ENCODE measurements at regions not wholly inside any gene's neighbourhood (a gene's known extent, or its start where the extent isn't known, plus 50 kb on each side); places are given as distances from the start of the nearest gene placed in this dataset.

- no peak for DNase-seq
- in situ Hi-C loops (cut with MboI; ENCODE audit: low pct_unique_long_range_greater_than_20kb, low sequenced_read_pairs), result no loop called here
Observed at GRCh38 chrX:98432413-98432812, 1548.7 kb downstream of the RPA4 start.

- in situ Hi-C loops (cut with MboI; ENCODE audit: low pct_unique_long_range_greater_than_20kb, low sequenced_read_pairs), result no loop called here
- DNase-seq, result no peak
Observed at GRCh38 chrX:98448524-98448923, 1564.8 kb downstream of the RPA4 start.

DNA sequence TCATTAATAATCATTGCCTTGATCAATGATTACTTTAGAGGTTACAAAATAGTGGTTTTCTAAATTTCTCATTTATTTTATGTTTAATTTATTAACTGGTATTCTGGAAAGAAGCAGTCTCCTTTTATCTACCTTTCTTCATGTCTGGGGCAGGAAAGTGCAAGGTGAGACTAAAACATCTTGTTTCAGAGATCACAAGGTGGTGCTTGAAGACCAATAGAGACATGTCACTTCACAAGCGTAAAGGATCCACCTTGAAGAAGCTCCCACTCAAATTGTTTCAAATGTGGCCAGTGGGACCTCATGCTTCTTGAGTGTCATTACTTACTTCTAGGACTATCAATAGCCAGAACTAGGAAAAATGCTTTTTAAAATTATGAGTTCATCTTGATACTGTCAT lies 1568.7 kb downstream of the RPA4 start:
- in situ Hi-C loops (cut with MboI; ENCODE audit: low pct_unique_long_range_greater_than_20kb, low sequenced_read_pairs), result no loop called here
- no peak for DNase-seq

- DNase-seq, result no peak
- in situ Hi-C loops (cut with MboI; ENCODE audit: low pct_unique_long_range_greater_than_20kb, low sequenced_read_pairs), result no loop called here
Observed at GRCh38 chrX:98459669-98460068, 1576.0 kb downstream of the RPA4 start.

DNA sequence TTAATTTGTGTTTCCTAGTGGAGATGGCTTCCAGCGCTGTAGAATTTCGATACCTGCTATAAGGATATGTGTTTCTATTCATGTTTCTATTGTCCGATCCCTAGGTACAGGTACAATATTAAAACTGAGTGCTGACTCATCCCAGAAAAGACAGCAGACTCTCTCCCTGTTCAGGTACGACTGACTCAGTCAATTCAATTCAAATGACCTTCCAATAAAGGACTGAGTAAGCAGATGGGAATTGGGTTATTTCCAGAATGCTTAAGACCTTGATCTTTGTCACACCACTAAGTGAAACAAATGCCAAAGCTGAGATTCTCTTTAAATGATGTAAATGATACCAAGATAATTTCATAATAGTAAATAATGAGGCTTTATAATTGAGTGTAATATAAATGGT lies 1596.9 kb downstream of the RPA4 start:
- no peak for DNase-seq
- in situ Hi-C loops (cut with MboI; ENCODE audit: low pct_unique_long_range_greater_than_20kb, low sequenced_read_pairs), result no loop called here

GRCh38 chrX:98481636-98482035 lies 1597.9 kb downstream of the RPA4 start:
- no peak for DNase-seq
- in situ Hi-C loops (cut with MboI; ENCODE audit: low pct_unique_long_range_greater_than_20kb, low sequenced_read_pairs), result no loop called here

DNA sequence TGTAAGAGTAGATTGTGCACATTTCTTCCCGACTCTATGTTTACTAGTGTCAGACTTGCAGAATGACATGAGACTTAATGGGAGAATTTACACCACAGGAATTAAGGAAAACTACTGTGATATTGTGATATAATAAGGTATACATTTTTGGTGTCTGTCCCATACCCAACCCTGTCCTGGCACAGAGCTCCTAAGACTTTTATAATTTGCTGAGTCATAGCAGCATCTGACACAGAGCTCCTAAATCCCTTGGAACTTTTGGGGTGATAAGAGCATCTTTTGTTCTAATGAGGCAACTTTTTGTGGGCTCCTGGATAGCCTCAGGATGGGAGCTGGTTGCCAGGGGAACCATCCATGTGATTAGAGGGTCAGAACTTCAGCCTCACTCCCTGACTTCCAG lies 1607.0 kb downstream of the RPA4 start:
- in situ Hi-C loops (cut with MboI; ENCODE audit: low pct_unique_long_range_greater_than_20kb, low sequenced_read_pairs), result no loop called here
- no peak for DNase-seq

DNA sequence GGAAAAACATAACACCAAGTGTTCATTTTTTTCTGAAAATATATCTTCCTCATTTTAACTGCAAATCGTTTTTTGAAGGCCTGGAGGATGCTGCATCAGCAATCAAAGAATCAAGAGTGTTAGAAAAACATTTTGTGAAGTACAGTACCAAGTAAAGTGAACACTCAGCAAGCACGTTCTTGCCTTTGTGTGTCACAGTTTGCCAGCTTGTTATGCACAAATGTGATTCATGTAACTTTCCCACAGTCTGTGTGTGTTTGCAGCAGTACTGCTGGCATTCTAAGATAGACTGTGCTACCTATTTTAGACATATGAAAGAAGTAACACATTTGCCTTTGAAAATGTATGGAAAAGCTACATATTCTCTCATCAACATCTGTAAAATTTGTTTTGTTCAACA lies 1617.7 kb downstream of the RPA4 start:
- in situ Hi-C loops (cut with MboI; ENCODE audit: low pct_unique_long_range_greater_than_20kb, low sequenced_read_pairs), result no loop called here
- DNase-seq, result no peak

GRCh38 chrX:98506907-98507306 lies 1623.2 kb downstream of the RPA4 start:
- in situ Hi-C loops (cut with MboI; ENCODE audit: low pct_unique_long_range_greater_than_20kb, low sequenced_read_pairs), result no loop called here
- DNase-seq, result no peak

DNA sequence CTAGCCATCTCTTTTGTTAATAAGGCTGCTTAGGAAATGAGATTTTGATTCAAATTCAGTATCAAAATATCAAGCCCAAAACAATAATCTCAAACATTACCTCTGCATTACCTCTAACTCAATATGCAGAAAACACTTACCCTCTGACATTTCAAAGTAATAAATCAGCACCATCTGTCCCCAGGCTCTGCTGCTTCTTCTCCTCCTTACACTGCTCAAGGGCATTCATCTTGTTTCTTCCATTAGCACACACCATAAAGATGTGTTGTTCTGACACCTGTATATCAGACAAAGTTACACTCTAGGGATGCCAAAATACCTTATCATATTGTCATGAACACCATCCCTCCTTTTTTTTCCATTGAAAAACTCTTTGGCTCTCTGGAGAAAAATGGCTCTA lies 1630.3 kb downstream of the RPA4 start:
- in situ Hi-C loops (cut with MboI; ENCODE audit: low pct_unique_long_range_greater_than_20kb, low sequenced_read_pairs), result no loop called here

GRCh38 chrX:98516120-98516519 lies 1632.4 kb downstream of the RPA4 start:
- no peak for DNase-seq
- in situ Hi-C loops (cut with MboI; ENCODE audit: low pct_unique_long_range_greater_than_20kb, low sequenced_read_pairs), result no loop called here

More for the DNA sequence above, 1630.3 kb downstream of the RPA4 start:
- DNase-seq, result no peak

DNA sequence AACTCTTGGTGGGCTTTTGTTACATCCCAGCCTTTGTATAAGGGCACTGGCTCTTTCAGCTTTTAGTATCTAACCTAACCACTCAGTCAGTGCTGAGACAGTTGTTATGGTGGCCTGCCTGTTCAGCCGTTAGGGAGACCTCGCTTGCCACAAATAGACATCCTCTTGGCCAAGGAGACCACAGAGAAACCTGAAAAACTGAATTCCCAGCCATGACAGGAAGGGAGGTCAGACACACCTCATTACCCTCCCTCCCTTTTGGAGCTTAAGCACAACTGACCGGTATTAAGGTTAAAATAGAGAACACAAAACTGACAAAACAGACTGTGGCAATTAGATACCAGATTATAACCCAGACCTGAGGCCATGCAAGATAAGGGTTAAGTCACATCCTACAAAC lies 1639.3 kb downstream of the RPA4 start:
- DNase-seq, result peak; percentile 63
- in situ Hi-C loops (cut with MboI; ENCODE audit: low pct_unique_long_range_greater_than_20kb, low sequenced_read_pairs), result no loop called here

- in situ Hi-C loops (cut with MboI; ENCODE audit: low pct_unique_long_range_greater_than_20kb, low sequenced_read_pairs), result no loop called here
Observed at GRCh38 chrX:98523521-98523920, 1639.8 kb downstream of the RPA4 start.

GRCh38 chrX:98548519-98548918 lies 1664.8 kb downstream of the RPA4 start:
- DNase-seq, result no peak
- in situ Hi-C loops (cut with MboI; ENCODE audit: low pct_unique_long_range_greater_than_20kb, low sequenced_read_pairs), result no loop called here

More at GRCh38 chrX:98523521-98523920, 1639.8 kb downstream of the RPA4 start:
- no peak for DNase-seq

DNA sequence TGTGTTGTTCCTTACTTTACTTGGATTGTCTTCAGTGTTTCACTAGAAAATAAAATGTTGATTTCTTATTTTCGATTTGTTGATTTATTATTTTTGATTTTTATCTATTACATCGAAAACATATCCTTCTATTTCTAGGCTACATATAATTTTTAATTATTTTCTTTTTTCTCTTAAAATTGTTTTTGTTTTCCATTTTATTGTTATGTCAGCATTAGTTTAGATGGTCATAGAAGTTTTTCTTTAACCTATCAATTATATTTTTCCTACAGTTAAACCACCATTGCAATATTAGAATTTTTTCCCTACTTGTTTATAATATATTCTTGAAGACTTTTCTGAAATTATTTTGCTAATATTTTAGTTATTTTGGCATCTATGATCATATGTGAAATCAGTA lies 1685.1 kb downstream of the RPA4 start:
- in situ Hi-C loops (cut with MboI; ENCODE audit: low pct_unique_long_range_greater_than_20kb, low sequenced_read_pairs), result no loop called here
- no peak for DNase-seq

DNA sequence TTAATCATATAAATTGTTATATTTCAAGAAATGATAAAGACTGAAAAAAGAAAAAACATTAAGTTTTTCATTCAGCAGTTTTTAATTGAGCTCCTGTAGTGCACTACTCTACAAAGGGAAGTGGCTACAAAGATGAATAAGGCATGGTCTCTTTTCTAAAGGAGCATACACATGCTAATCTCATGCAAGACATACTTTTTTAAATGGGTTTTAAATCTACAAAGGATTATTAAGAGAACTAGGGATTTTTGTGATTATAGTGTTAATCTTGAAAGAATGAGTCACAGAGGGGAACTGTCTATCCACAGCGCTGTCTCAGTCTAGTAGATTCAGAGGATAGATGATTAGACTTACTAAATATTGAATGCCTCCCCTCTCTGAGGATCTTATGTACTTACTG lies 1722.2 kb downstream of the RPA4 start:
- DNase-seq, result no peak
- in situ Hi-C loops (cut with MboI; ENCODE audit: low pct_unique_long_range_greater_than_20kb, low sequenced_read_pairs), result no loop called here

- in situ Hi-C loops (cut with MboI; ENCODE audit: low pct_unique_long_range_greater_than_20kb, low sequenced_read_pairs), result no loop called here
- DNase-seq, result no peak
Observed at GRCh38 chrX:98607739-98608138, 1724.0 kb downstream of the RPA4 start.

DNA sequence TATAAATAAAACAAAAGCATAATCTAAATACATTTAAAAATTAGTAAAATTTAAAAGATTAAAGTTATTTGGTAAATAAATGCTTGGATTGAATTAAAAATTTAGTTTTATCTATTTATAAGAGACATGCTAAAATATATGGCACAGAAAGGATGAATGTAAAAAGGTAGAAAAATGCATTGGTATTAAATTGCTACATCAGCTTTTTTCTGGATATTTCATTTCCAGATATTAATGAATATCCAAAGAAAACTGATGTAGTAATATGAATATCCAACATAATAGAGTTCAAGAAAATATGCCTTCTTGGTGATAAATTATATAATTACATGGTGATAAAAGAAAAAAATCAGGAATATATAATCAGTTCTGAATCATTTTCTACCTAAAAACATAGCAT lies 1743.9 kb downstream of the RPA4 start:
- in situ Hi-C loops (cut with MboI; ENCODE audit: low pct_unique_long_range_greater_than_20kb, low sequenced_read_pairs), result no loop called here
- DNase-seq, result no peak

DNA sequence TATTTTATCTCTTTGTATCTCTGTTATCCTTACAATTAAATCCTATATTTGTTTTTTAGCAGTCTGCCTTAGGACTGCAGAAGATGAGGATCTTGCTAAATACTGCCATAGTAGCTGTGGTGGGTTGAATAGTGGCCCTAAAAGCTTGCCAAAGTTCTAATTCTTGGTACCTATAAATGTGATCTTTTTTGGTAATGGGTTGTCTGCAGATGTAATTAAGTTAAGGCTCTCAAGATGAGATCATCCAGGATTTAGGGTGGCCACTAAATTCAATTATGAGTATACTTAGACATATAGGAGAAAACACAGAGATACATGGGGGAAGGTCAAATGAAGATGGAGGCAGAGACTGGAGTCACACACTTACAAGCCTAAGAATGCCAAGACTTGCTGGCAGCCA lies 1753.7 kb downstream of the RPA4 start:
- in situ Hi-C loops (cut with MboI; ENCODE audit: low pct_unique_long_range_greater_than_20kb, low sequenced_read_pairs), result no loop called here
- DNase-seq, result no peak

GRCh38 chrX:98646351-98646750 lies 1762.6 kb downstream of the RPA4 start:
- in situ Hi-C loops (cut with MboI; ENCODE audit: low pct_unique_long_range_greater_than_20kb, low sequenced_read_pairs), result no loop called here
- no peak for DNase-seq

DNA sequence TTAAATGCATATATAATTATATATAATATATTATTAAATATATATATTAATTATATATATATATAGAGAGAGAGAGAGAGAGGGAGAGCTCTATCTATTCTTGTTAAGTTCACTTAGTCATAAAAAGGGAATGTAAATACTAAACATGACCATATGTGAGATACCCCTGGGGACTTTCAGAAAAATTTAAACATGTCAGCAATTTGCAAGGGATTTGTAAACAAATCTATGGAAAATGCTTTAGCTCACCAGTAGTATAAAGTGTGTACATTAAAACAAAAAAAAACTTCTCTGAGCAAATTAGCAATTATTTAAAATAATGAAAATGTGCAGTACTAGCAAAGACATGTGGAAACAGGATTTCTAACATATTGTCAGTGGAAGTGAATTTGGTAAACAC lies 1755.5 kb downstream of the PCDH19 start:
- DNase-seq, result peak; percentile 3
- in situ Hi-C loops (cut with MboI; ENCODE audit: low pct_unique_long_range_greater_than_20kb, low sequenced_read_pairs), result no loop called here

Data from KBM-7 (cell line).